ENCODE measurements at regions not wholly inside any gene's neighbourhood (a gene's known extent, or its start where the extent isn't known, plus 50 kb on each side); places are given as distances from the start of the nearest gene placed in this dataset.

GRCh38 chr3:103730744-103731143 is 1295.9 kb downstream of the ZPLD1 start:
- no peak overlapping the region for H3K27ac Mint-ChIP-seq (ENCODE audit: low read depth, unreplicated experiment)
- BruUV-seq (replicated peaks), result no TSS peak
- DNase-seq (ENCODE audit: unreplicated experiment), result no peak
- ChIA-PET POLR2A (no interaction called here), CTCF (no interaction called here)
- no peak for TF ChIP-seq CTCF (IDR thresholded peaks at IDR 0.05; ENCODE audit: unreplicated experiment)
- H3K36me3 Mint-ChIP-seq (ENCODE audit: insufficient read depth, unreplicated experiment), result no peaks in the 10 kb centered on the region
- intact Hi-C loops (cut with micrococcal nuclease), result no loop called here
- no peaks in the 10 kb centered on the region for H3K9me3 Mint-ChIP-seq (ENCODE audit: unreplicated experiment)
- H3K4me3 Mint-ChIP-seq (ENCODE audit: unreplicated experiment), result no peak overlapping the region
- H3K4me1 Mint-ChIP-seq (ENCODE audit: insufficient read depth, unreplicated experiment), result no peaks in the 10 kb centered on the region
- peaks cover 64% of the 10 kb centered on the region for H3K27me3 Mint-ChIP-seq (ENCODE audit: insufficient read depth, unreplicated experiment)

- H3K9me3 Mint-ChIP-seq (ENCODE audit: unreplicated experiment), result no peaks in the 10 kb centered on the region
- ChIA-PET CTCF (interaction anchor here (0.7 kb wide), 2 partner anchors 42 to 1033 kb away, joined by 3 to 4 read pairs; no protein-coding TSS in a partner anchor), POLR2A (no interaction called here)
- no peak overlapping the region for H3K4me3 Mint-ChIP-seq (ENCODE audit: unreplicated experiment)
- TF ChIP-seq CTCF (IDR thresholded peaks at IDR 0.05; ENCODE audit: unreplicated experiment), result no peak
- no peaks in the 10 kb centered on the region for H3K4me1 Mint-ChIP-seq (ENCODE audit: insufficient read depth, unreplicated experiment)
- no peaks in the 10 kb centered on the region for H3K36me3 Mint-ChIP-seq (ENCODE audit: insufficient read depth, unreplicated experiment)
- DNase-seq (ENCODE audit: unreplicated experiment), result no peak
- H3K27ac Mint-ChIP-seq (ENCODE audit: low read depth, unreplicated experiment), result no peak overlapping the region
- no TSS peak for BruUV-seq (replicated peaks)
- intact Hi-C loops (cut with micrococcal nuclease), result no loop called here
- H3K27me3 Mint-ChIP-seq (ENCODE audit: insufficient read depth, unreplicated experiment), result peaks cover 21% of the 10 kb centered on the region
Observed at GRCh38 chr3:103752986-103753385, 1318.2 kb downstream of the ZPLD1 start.

- ChIA-PET POLR2A (interaction anchor here (0.6 kb wide), 1 partner anchor 283 kb away, joined by 3 read pairs; no protein-coding TSS in a partner anchor), CTCF (no interaction called here)
- Mint-ChIP-seq H3K36me3 (ENCODE audit: insufficient read depth, unreplicated experiment) (no peaks in the 10 kb centered on the region), H3K27ac (ENCODE audit: low read depth, unreplicated experiment) (no peak overlapping the region), H3K4me3 (ENCODE audit: unreplicated experiment) (no peak overlapping the region), H3K27me3 (ENCODE audit: insufficient read depth, unreplicated experiment) (peaks cover 62% of the 10 kb centered on the region), H3K9me3 (ENCODE audit: unreplicated experiment) (peaks cover 7% of the 10 kb centered on the region), H3K4me1 (ENCODE audit: insufficient read depth, unreplicated experiment) (no peaks in the 10 kb centered on the region)
- BruUV-seq (replicated peaks), result no TSS peak
- intact Hi-C loops (cut with micrococcal nuclease), result no loop called here
- no peak for DNase-seq (ENCODE audit: unreplicated experiment)
- TF ChIP-seq CTCF (IDR thresholded peaks at IDR 0.05; ENCODE audit: unreplicated experiment), result no peak
Observed at GRCh38 chr3:103767635-103768034, 1332.8 kb downstream of the ZPLD1 start.

- H3K4me1 Mint-ChIP-seq (ENCODE audit: insufficient read depth, unreplicated experiment), result no peaks in the 10 kb centered on the region
- BruUV-seq (replicated peaks), result no TSS peak
- no peak overlapping the region for H3K4me3 Mint-ChIP-seq (ENCODE audit: unreplicated experiment)
- intact Hi-C loops (cut with micrococcal nuclease), result no loop called here
- H3K27ac Mint-ChIP-seq (ENCODE audit: low read depth, unreplicated experiment), result no peak overlapping the region
- ChIA-PET CTCF (no interaction called here), POLR2A (no interaction called here)
- DNase-seq (ENCODE audit: unreplicated experiment), result no peak
- peaks cover 41% of the 10 kb centered on the region for H3K27me3 Mint-ChIP-seq (ENCODE audit: insufficient read depth, unreplicated experiment)
- H3K36me3 Mint-ChIP-seq (ENCODE audit: insufficient read depth, unreplicated experiment), result no peaks in the 10 kb centered on the region
- TF ChIP-seq CTCF (IDR thresholded peaks at IDR 0.05; ENCODE audit: unreplicated experiment), result no peak
- H3K9me3 Mint-ChIP-seq (ENCODE audit: unreplicated experiment), result no peaks in the 10 kb centered on the region
Observed at GRCh38 chr3:103785017-103785416, 1350.2 kb downstream of the ZPLD1 start.
